ENCODE measurements at regions not wholly inside any gene's neighbourhood (a gene's known extent, or its start where the extent isn't known, plus 50 kb on each side); places are given as distances from the start of the nearest gene placed in this dataset.
"Not testable (repeated sequence)": the region's sequence is repeated elsewhere in the genome, so short reads cannot be mapped to it uniquely, and the experiment has no call there.

DNA sequence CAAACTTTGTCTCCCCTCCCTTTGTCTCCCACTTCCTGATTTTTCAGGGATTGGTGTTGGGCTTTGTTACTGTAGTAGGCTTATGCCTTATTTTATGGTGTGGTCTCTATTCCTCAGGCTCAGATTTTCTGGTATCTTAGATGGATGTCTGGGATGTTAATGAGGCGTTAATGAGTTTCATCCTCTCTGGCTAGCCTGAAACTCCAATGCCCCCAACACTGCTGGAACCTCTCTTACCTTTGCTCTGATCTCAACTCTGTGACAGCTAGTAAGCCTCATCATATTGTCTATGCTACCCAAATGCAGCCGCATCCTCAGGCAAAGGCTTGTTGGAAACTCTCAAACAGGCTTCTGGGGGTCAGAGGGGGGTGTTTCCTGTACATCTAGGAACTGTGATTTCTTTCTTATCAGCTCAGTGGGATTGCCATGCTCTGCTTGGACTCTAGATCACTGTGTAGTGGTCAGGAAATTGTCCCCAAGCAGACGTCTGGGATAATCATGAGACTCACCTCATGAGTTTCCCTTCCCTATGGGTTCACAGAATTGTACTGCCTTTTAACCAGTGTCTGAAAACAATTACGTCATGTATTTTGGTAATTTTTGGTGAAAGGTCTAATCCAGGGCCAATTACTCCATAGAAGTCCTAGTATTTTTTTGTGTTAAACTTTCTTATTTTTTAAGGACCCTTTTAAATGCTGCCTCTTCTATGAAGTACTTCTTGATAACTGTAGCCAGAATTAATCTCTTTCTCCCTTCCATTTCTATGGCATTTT, 88.8 kb upstream of the TRPC7 start:
- no peak for DNase-seq

- DNase-seq = no peak
These were observed 87.9 kb upstream of the TRPC7 start for GRCh38 chr5:136453199-136453598.

DNA sequence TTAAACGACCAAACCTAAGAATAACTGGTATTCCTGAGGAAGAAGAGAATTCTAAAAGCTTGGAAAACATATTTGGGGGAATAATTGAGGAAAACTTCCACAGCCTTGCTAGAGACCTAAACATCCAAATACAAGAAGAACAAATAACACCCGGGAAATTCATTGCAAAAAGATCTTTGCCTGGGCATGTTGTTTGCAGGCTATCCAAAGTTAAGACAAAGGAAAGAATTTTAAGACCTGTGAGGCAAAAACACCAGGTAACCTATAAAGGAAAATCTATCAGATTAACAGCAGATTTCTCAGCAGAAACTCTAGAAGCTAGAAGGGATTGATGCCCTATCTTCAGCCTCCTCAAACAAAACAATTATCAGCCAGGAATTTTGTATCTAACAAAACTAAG, 82.2 kb upstream of the TRPC7 start:
- not testable (repeated sequence) for DNase-seq

DNA sequence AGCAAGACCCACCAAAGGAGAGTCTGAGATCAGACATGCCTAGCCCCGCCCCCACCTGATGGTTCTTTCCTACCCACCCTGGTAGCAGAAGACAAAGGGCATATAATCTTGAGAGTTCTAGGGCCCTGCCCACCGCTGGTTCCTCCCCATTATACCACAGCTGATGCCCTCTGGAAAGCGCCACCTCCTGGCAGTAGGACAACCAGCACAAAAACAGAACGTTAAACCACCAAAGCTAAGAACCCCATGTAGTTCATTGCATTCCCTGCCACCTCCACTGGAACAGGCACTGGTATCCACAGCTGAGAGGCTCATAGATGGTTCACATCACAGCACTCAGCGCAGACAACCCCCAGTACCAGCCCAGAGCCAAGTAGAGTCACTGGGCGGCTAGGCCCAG, 81.2 kb upstream of the TRPC7 start:
- DNase-seq = no peak

DNA sequence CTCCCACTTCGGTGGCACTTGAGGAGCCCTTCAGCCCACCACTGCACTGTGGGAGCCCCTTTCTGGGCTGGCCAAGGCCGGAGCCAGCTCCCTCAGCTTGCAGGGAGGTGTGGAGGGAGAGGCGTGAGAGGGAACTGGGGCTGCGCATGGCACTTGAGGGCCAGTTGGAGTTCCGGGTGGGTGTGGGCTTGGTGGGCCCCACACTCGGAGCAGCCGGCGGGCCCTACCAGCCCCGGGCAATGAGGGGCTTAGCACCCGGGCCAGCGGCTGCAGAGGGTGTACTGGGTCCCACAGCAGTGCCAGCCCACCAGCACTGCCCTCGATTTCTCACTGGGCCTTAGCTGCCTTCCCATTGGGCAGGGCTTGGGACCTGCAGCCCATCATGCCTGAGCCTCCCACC, 78.8 kb upstream of the TRPC7 start:
- DNase-seq = not testable (repeated sequence)

DNA sequence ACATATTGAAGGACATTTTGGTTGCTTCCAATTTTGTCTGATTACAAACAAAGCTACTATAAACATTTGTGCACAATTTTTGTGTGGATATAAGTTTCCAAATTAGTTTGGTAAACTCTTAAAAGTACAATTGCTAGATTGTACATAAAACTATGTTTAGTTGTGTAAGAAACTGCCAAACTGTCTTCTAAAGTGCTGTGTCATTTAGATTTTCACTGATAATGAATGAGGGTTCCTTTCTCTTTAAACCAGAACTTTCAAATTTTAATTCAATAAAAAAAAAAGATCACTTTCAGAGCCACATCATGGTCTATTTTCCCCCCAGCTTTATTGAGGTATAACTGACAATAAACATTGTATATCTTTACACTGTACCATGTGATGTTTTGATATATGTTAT, 74.0 kb upstream of the TRPC7 start:
- DNase-seq = no peak

- no peak for DNase-seq
These were observed 70.7 kb upstream of the TRPC7 start for GRCh38 chr5:136435946-136436543.

DNA sequence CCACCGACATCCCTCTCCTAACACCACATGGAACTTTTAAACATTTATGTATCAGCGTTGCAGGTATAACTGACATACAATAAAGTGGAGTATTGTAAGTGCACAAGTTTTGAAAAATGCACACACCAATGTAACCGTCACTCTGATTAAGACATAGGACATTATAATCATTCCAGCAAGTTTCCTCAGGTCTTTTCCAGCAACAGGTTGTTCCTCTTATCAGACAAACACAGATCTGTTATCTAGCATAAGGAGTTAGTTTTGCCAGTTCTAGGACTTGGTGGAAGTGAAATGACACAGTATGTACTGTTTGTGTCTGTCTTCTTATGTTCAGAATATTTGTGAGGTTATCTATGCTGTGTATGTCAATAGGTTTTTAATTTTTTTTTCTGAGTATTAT, 69.5 kb upstream of the TRPC7 start:
- no peak for DNase-seq

- DNase-seq = no peak
These were observed 67.4 kb upstream of the TRPC7 start for GRCh38 chr5:136432705-136433104.

DNA sequence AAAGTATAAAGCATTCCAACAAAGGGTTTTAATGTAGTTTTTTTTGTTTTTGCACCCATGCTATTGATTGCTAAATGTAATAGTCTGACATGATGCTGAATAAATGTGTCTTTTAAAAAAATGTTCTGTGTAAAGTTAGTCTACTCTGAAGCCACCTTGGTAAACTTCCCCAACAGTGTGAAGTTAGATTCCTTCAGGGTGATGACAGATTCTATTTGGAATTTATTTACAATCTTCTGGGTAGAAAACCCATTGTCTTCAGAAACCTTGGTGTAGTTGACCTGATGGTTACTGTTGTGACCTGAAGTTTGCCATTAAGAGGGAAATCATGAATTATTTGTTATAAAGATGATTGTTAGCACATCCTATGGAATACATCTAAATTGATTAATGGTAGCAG, 64.7 kb upstream of the TRPC7 start:
- DNase-seq = no peak

- DNase-seq = no peak
These were observed 62.1 kb upstream of the TRPC7 start for GRCh38 chr5:136427426-136427825.

DNA sequence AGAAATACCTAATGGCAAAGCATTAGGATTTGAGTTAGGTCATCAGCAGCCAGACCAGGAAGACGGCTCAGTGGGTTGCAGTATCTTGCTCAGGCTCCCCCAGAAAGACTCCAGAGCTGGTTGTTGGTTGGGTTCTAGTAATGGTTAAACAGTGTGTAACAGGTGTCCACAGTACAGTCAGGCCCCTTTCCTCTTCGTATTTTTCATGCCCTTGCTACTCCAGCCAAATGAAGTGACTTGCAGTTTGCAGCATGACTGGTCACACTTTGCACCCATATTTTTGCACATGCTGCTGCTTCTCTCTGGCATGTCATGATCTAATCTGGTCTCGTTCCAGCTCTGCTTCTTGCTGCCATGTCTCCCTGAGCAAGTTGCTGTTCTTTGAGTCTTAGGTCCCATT, 60.6 kb upstream of the TRPC7 start:
- no peak for DNase-seq

- DNase-seq = peak; percentile 32
These were observed 59.7 kb upstream of the TRPC7 start for GRCh38 chr5:136424835-136425584.

- no peak for DNase-seq
These were observed 58.7 kb upstream of the TRPC7 start for GRCh38 chr5:136423944-136424606.

DNA sequence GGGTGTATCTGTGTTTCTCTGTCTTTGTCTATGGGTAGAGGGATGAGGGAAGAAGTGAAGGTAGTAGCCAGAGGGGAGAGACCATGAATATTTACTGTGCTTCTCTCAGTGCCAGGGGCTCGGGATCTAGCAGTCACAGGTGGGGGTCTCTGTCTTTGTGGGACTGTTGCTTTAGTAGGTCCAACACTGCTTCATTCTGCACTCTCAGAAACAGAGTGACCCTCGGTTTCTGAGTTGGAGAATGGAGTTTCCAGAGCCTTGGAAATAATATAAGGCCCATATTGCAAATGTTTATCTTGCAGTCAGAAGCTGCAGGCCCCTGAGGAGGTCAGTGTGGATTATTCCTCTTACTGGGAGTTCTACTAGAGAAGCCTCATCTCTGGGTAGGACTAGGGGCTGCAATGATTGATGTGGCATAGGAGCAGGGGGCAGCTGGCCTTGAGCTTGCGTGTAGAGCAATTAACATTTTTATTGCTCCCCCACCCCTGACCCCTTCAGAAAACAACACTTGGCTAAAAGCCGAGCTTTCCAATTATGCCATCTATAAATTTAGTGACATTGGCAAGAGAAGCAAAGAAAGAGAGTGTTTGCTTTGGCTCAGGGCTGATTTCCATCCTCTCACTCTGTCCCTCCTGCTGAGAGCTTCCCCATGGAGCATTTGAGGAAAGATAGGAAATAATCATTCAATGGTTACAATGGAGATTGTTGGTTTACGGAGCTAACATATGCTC, 55.0 kb upstream of the TRPC7 start:
- peak; percentile 34 for DNase-seq

GRCh38 chr5:136418301-136418700, 53.0 kb upstream of the TRPC7 start:
- no peak for DNase-seq
